Kidney (tissue), 13 donors: ENCODE measurements at regions not wholly inside any gene's neighbourhood (a gene's known extent, or its start where the extent isn't known, plus 50 kb on each side); places are given as distances from the start of the nearest gene placed in this dataset.

Source experiments
- DNase-seq, 5 donors: peaks; one replicate each; pipeline ENCODE4 v3.0.0-alpha.2; 2013 to 2020
- FAIRE-seq: peaks from 2 replicates; lab custom pipeline; 2012; peaks lifted over from hg19 to GRCh38; lab: Jason Lieb, UNC
- H3K27ac ChIP-seq, 2 donors: one replicate each; pipeline ENCODE4 v1.7.0; 2013; ENCODE audit warnings: low read depth in 2 of 2, low read length in 2 of 2, inconsistent platforms in 1 of 2
- H3K27me3 ChIP-seq: one replicate; pipeline ENCODE4 v1.7.1; 2013; ENCODE audit warnings: low read length, inconsistent platforms; ENCODE audit not compliant: control insufficient read depth, insufficient read depth
- H3K36me3 ChIP-seq, 3 donors: one replicate each; pipeline versions ENCODE4 v1.7.0 to v1.7.1; 2013; ENCODE audit warnings: low read length in 3 of 3, control low read depth in 1 of 3, inconsistent platforms in 1 of 3; ENCODE audit not compliant: insufficient read depth in 3 of 3, control insufficient read depth in 2 of 3
- H3K4me1 ChIP-seq, 3 donors: one replicate each; pipeline versions ENCODE4 v1.7.0 to v1.7.1; 2013; ENCODE audit warnings: low read length in 3 of 3, inconsistent platforms in 1 of 3, low read depth in 1 of 3; ENCODE audit not compliant: control insufficient read depth in 2 of 3, insufficient read depth in 2 of 3
- H3K4me3 ChIP-seq, 3 donors: one replicate each; pipeline versions ENCODE4 v1.7.0 to v1.8.1; 2013; ENCODE audit warnings: low read length in 3 of 3, control low read depth in 1 of 3, inconsistent platforms in 1 of 3
- H3K9ac ChIP-seq, 3 donors: one replicate each; pipeline versions ENCODE4 v1.7.0 to v1.7.1; 2013; ENCODE audit warnings: low read length in 3 of 3, control low read depth in 1 of 3, inconsistent platforms in 1 of 3
- H3K9me3 ChIP-seq, 3 donors: one replicate each; pipeline versions ENCODE4 v1.7.0 to v1.7.1; 2013; ENCODE audit warnings: low read length in 3 of 3, control low read depth in 1 of 3, inconsistent platforms in 1 of 3; ENCODE audit not compliant: control insufficient read depth in 2 of 3, insufficient read depth in 1 of 3
- intact Hi-C: fragments of 100-400 bp; cut with DNase I; formaldehyde crosslinking; loops from one replicate; pipeline ENCODE4 v1.11.1; 2022
- TF ChIP-seq, protein P1 (sequence below): IDR thresholded peaks from 3 replicates; pipeline ENCODE4 v1.5.1; 2012; ENCODE audit warnings: mild to moderate bottlenecking, moderate library complexity, borderline replicate concordance; ENCODE audit not compliant: insufficient read depth; ENCODE audit errors: extremely low read depth
- donor health status: control.
- donor health status: control.
- donor health status: control.
- donor health status: control.
- donor health status: control.
- donor health status: DM: yes; HTN: yes; CAD: no.
- donor health status: Normal renal cell carcinoma (clear cell type).

DNA sequence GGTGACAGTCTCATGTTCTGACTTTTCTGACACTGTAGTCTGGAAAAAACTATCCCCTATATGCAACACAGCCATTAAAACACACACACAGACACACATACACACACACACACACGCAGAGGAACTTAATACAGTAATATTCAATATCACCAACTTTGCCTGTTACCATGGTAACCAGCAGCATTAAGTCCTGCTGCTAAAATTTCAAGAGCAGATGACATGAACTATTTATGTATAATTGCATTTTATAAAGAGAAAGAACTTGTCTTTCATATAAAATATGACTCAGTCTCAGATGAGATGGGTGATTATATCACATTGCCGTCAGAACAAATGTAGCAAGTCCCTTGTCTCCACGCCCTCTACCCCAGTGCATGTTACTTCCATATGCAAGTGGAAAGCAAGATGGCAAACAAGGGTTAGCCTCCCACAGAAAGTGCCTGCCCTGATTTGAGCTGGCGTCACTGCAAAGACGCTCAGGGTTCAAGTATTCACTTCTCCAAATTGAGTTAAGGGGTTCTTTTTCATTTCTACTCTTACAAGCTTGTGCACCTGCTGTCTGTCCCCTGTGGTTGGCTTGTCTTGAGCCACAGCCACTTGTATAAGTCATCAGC, 576.8 kb downstream of the UQCRFS1 start:
- intact Hi-C loops, result no loop called here
- Histone ChIP-seq H3K4me3 (no peak overlapping the region), H3K9ac (no peak overlapping the region), H3K9me3 (no peaks in the 10 kb centered on the region), H3K27me3 (no peaks in the 10 kb centered on the region), H3K4me1 (no peaks in the 10 kb centered on the region), H3K36me3 (no peaks in the 10 kb centered on the region), H3K27ac (no peak overlapping the region)
- no peak for FAIRE-seq
- DNase-seq, result no peak
- TF ChIP-seq, protein P1, sequence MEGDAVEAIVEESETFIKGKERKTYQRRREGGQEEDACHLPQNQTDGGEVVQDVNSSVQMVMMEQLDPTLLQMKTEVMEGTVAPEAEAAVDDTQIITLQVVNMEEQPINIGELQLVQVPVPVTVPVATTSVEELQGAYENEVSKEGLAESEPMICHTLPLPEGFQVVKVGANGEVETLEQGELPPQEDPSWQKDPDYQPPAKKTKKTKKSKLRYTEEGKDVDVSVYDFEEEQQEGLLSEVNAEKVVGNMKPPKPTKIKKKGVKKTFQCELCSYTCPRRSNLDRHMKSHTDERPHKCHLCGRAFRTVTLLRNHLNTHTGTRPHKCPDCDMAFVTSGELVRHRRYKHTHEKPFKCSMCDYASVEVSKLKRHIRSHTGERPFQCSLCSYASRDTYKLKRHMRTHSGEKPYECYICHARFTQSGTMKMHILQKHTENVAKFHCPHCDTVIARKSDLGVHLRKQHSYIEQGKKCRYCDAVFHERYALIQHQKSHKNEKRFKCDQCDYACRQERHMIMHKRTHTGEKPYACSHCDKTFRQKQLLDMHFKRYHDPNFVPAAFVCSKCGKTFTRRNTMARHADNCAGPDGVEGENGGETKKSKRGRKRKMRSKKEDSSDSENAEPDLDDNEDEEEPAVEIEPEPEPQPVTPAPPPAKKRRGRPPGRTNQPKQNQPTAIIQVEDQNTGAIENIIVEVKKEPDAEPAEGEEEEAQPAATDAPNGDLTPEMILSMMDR, result no peak

DNA sequence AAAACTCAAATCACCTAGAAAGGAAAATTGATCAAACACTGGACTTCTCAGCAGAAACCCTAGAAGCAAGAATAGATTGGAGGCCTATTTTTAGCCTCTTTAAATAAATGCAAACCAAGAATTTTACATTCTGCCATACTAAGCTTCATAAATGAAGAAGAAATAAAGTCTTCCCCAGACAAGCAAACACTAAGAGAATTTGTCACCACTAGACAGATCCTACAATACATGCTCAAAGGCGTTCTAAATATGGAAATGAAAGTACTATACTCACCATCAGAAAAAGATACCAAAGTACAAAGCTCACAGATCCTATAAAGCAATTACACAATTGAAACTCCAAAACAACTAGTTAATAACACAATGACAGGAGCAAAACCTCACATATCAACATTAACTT, 578.1 kb downstream of the UQCRFS1 start:
- H3K4me3 ChIP-seq, result no peak overlapping the region
- H3K9ac ChIP-seq, result no peak overlapping the region
- no peaks in the 10 kb centered on the region for H3K36me3 ChIP-seq
- TF ChIP-seq, protein P1, result no peak
- FAIRE-seq (no peak), DNase-seq (no peak)
- intact Hi-C loops, result no loop called here
- no peaks in the 10 kb centered on the region for H3K4me1 ChIP-seq
- no peaks in the 10 kb centered on the region for H3K27me3 ChIP-seq
- peaks cover 0 to under 1% (median 0%) of the 10 kb centered on the region in 3 donors for H3K9me3 ChIP-seq
- H3K27ac ChIP-seq, result no peak overlapping the region

DNA sequence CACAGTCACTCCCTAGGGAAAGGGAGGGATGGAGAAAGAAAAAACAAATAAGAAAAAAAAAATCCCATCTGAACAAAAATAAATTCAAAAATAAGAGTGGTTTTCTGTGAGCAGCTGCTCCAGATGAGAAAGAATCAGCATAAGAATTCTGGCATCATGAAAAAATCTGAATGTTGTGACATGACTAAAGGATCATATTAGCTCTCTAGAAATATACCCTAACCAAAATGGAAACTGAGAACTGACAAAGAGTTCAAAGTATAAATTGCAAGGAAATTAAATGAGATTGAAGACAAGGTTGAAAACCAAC, 579.0 kb downstream of the UQCRFS1 start:
- no peak overlapping the region for H3K4me3 ChIP-seq
- no peak overlapping the region for H3K9ac ChIP-seq
- no peaks in the 10 kb centered on the region for H3K27me3 ChIP-seq
- H3K27ac ChIP-seq, result no peak overlapping the region
- H3K36me3 ChIP-seq, result no peaks in the 10 kb centered on the region
- peaks cover 0 to 2% (median 0%) of the 10 kb centered on the region in 3 donors for H3K9me3 ChIP-seq
- TF ChIP-seq, protein P1, result no peak
- FAIRE-seq (no peak), DNase-seq (no peak)
- H3K4me1 ChIP-seq, result no peaks in the 10 kb centered on the region
- intact Hi-C loops, result no loop called here
